NB4 (cell line): ENCODE measurements at regions not wholly inside any gene's neighbourhood (a gene's known extent, or its start where the extent isn't known, plus 50 kb on each side); places are given as distances from the start of the nearest gene placed in this dataset.

Experiments
- DNase-seq: peaks from one replicate; pipeline ENCODE4 v3.0.0; 2010; ENCODE audit warnings: low read depth
- H3K4me3 ChIP-seq: one replicate; pipeline ENCODE4 v1.5.1; 2011; ENCODE audit warnings: mild to moderate bottlenecking, low read depth, low read length, moderate library complexity
- CTCF ChIP-seq: IDR thresholded peaks from one replicate; pipeline ENCODE4 v1.5.1; 2012; ENCODE audit warnings: low read depth, low read length
- MAX ChIP-seq: IDR thresholded peaks from 2 replicates; pipeline ENCODE4 v1.6.1; 2011; ENCODE audit warnings: low read depth, low read length
- MYC ChIP-seq: IDR thresholded peaks from 2 replicates; pipeline ENCODE4 v1.6.1; 2011; ENCODE audit warnings: low read depth, low read length
- POLR2A ChIP-seq: IDR thresholded peaks from 2 replicates; pipeline ENCODE4 v1.6.1; 2011; ENCODE audit warnings: mild to moderate bottlenecking; ENCODE audit not compliant: insufficient read length; ENCODE audit errors: extremely low read depth

- TF ChIP-seq MAX (no peak), CTCF (no peak), POLR2A (no peak), MYC (no peak)
- no peak for DNase-seq
- no peak overlapping the region for H3K4me3 ChIP-seq
Measured at GRCh38 chr4:165635381-165635780, 237.7 kb upstream of the TLL1 start.

GRCh38 chr4:165635951-165636350, 237.1 kb upstream of the TLL1 start:
- TF ChIP-seq MYC (no peak), POLR2A (no peak), CTCF (no peak), MAX (no peak)
- DNase-seq: no peak
- no peak overlapping the region for H3K4me3 ChIP-seq

GRCh38 chr4:165651901-165652300, 221.1 kb upstream of the TLL1 start:
- TF ChIP-seq CTCF (no peak), MAX (no peak), MYC (no peak), POLR2A (no peak)
- no peak overlapping the region for H3K4me3 ChIP-seq
- DNase-seq: no peak

GRCh38 chr4:165654556-165654955, 218.5 kb upstream of the TLL1 start:
- no peak for DNase-seq
- no peak for TF ChIP-seq POLR2A
- TF ChIP-seq CTCF: no peak
- no peak for TF ChIP-seq MAX
- no peak for TF ChIP-seq MYC
- no peak overlapping the region for H3K4me3 ChIP-seq

- TF ChIP-seq MAX (no peak), POLR2A (no peak), MYC (no peak), CTCF (no peak)
- H3K4me3 ChIP-seq: no peak overlapping the region
- no peak for DNase-seq
Measured at GRCh38 chr4:165656399-165656798, 216.6 kb upstream of the TLL1 start.
